ENCODE measurements at regions not wholly inside any gene's neighbourhood (a gene's known extent, or its start where the extent isn't known, plus 50 kb on each side); places are given as distances from the start of the nearest gene placed in this dataset.

DNA sequence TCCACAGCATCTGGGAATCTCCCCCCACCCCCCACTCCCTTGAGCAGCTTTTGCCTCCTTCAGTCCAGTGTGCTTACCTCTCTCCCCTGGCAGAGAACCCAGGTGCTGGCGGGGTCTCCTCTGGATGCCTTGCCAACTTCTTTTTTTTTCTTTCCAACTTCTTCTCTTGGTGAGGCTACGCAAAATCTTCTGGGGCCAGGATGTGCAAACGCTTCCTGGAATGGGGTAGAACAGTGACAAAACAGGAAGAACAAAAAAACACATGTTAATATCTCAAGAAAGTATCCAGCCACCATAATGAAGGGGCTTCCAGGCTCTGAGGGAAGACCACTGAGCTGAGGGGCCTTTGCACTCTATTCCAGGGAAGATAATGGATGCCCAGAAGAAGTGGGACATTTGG, 53.9 kb upstream of the DDR1 start (continued):
- TF ChIP-seq, protein P1, sequence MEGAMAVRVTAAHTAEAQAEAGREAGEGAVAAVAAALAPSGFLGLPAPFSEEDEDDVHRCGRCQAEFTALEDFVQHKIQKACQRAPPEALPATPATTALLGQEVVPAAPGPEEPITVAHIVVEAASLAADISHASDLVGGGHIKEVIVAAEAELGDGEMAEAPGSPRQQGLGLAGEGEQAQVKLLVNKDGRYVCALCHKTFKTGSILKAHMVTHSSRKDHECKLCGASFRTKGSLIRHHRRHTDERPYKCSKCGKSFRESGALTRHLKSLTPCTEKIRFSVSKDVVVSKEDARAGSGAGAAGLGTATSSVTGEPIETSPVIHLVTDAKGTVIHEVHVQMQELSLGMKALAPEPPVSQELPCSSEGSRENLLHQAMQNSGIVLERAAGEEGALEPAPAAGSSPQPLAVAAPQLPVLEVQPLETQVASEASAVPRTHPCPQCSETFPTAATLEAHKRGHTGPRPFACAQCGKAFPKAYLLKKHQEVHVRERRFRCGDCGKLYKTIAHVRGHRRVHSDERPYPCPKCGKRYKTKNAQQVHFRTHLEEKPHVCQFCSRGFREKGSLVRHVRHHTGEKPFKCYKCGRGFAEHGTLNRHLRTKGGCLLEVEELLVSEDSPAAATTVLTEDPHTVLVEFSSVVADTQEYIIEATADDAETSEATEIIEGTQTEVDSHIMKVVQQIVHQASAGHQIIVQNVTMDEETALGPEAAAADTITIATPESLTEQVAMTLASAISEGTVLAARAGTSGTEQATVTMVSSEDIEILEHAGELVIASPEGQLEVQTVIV (IDR thresholded peaks at IDR 0.05; ENCODE audit: borderline replicate concordance, partially characterized antibody), result no peak
- no peak for TF ChIP-seq MTA3 (IDR thresholded peaks at IDR 0.05; ENCODE audit: borderline replicate concordance, low read length)
- TF ChIP-seq NFIC (IDR thresholded peaks at IDR 0.05; ENCODE audit: low read depth, low read length), result no peak
- TF ChIP-seq, protein P2, sequence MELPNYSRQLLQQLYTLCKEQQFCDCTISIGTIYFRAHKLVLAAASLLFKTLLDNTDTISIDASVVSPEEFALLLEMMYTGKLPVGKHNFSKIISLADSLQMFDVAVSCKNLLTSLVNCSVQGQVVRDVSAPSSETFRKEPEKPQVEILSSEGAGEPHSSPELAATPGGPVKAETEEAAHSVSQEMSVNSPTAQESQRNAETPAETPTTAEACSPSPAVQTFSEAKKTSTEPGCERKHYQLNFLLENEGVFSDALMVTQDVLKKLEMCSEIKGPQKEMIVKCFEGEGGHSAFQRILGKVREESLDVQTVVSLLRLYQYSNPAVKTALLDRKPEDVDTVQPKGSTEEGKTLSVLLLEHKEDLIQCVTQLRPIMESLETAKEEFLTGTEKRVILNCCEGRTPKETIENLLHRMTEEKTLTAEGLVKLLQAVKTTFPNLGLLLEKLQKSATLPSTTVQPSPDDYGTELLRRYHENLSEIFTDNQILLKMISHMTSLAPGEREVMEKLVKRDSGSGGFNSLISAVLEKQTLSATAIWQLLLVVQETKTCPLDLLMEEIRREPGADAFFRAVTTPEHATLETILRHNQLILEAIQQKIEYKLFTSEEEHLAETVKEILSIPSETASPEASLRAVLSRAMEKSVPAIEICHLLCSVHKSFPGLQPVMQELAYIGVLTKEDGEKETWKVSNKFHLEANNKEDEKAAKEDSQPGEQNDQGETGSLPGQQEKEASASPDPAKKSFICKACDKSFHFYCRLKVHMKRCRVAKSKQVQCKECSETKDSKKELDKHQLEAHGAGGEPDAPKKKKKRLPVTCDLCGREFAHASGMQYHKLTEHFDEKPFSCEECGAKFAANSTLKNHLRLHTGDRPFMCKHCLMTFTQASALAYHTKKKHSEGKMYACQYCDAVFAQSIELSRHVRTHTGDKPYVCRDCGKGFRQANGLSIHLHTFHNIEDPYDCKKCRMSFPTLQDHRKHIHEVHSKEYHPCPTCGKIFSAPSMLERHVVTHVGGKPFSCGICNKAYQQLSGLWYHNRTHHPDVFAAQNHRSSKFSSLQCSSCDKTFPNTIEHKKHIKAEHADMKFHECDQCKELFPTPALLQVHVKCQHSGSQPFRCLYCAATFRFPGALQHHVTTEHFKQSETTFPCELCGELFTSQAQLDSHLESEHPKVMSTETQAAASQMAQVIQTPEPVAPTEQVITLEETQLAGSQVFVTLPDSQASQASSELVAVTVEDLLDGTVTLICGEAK (IDR thresholded peaks at IDR 0.05; ENCODE audit: borderline replicate concordance), result no peak
- no peak for TF ChIP-seq JUNB (IDR thresholded peaks at IDR 0.05)
- no peak for TF ChIP-seq MTA2 (IDR thresholded peaks at IDR 0.05; ENCODE audit: low read depth)
- no peak for TF ChIP-seq CBFB (IDR thresholded peaks at IDR 0.05; ENCODE audit: low read depth)
- no peak for TF ChIP-seq YY1 (IDR thresholded peaks at IDR 0.05; ENCODE audit: low read depth, low read length)
- no peak for TF ChIP-seq NFYA (IDR thresholded peaks at IDR 0.05; ENCODE audit: borderline replicate concordance, low read depth, low read length)

Measured in GM12878 (cell line).